ENCODE measurements at regions not wholly inside any gene's neighbourhood (a gene's known extent, or its start where the extent isn't known, plus 50 kb on each side); places are given as distances from the start of the nearest gene placed in this dataset.

DNA sequence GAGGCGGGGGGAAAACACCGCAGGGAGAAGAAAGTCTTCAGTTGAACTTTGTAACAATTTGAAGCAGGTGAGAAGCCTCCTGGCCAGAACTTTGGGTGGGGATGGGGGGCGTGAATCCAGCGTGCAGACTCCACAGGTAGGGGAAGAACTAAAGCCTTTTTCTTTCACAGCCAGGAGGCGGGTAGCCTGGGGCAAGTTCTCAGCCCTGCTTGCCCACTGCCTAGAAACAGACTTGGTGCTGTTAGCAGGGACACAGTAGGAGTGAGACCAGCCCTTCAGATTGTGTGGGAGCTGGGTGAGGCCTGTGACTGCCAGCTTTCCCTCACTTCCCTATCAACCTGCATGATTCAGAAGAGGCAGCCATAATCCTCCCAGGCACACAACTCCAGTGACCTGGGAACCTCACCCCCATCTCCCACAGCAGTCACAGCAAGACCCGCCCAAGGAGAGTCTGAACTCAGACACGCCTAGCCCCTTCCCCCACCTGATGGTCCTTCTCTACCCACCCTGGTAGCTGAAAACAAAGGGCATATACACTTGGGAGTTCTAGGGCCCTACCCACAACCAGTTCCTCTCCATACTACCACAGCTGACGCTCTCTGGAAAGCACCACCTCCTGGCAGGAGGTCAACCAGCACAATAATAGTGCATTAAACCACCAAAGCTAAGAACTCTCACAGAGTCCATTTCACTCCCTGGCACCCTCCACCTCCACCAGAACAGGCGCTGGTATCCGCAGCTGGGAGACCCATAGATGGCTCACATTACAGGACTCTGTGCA lies 83.5 kb upstream of the CDC42BPA start:
- intact Hi-C loops (cut with DNase I; ENCODE audit: low total_unique reads), result no loop called here
- Histone ChIP-seq H3K36me3 (no peaks in the 10 kb centered on the region), H3K4me1 (no peaks in the 10 kb centered on the region), H3K27me3 (no peaks in the 10 kb centered on the region), H3K4me3 (no peak overlapping the region), H3K9me3 (no peaks in the 10 kb centered on the region), H3K27ac (no peak overlapping the region)
- TF ChIP-seq EP300 (IDR thresholded peaks at IDR 0.05), result no peak
- no peak for TF ChIP-seq POLR2A (IDR thresholded peaks at IDR 0.05)
- no peak for TF ChIP-seq POLR2AphosphoS5 (IDR thresholded peaks at IDR 0.05)
- TF ChIP-seq, protein P1, sequence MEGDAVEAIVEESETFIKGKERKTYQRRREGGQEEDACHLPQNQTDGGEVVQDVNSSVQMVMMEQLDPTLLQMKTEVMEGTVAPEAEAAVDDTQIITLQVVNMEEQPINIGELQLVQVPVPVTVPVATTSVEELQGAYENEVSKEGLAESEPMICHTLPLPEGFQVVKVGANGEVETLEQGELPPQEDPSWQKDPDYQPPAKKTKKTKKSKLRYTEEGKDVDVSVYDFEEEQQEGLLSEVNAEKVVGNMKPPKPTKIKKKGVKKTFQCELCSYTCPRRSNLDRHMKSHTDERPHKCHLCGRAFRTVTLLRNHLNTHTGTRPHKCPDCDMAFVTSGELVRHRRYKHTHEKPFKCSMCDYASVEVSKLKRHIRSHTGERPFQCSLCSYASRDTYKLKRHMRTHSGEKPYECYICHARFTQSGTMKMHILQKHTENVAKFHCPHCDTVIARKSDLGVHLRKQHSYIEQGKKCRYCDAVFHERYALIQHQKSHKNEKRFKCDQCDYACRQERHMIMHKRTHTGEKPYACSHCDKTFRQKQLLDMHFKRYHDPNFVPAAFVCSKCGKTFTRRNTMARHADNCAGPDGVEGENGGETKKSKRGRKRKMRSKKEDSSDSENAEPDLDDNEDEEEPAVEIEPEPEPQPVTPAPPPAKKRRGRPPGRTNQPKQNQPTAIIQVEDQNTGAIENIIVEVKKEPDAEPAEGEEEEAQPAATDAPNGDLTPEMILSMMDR (IDR thresholded peaks at IDR 0.05), result no peak
- 89 to 97% (median 92%) methylated on average over 10 of the region's 10 CpGs for WGBS, 5 donors
- DNase-seq, result no peak

DNA sequence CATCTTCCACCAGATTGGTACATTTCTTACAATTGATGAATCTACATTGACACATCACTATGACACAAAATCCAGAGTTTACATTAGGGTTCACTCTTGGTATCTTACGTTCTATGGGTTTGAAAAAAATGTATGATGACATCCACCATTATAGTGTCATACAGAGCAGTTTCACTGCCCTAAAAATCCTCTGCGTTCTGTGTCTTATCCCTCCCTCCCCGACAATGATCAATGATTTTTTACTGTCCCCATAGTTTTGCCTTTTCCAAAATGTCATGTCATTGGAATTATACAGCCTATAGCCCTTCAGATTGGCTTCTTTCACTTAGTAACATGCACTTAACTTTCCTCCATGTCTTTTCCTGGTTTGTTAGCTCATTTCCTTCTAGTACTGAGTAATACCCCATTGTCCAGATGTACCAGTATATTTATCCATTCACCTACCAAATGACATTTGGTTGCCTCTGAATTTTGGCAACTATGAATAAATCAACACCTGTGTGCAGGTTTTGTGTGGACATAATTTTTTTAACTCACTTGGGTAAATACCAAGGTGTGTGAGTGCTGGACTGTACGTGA lies 80.9 kb upstream of the CDC42BPA start:
- Histone ChIP-seq H3K4me1 (no peaks in the 10 kb centered on the region), H3K27ac (no peak overlapping the region), H3K27me3 (no peaks in the 10 kb centered on the region), H3K4me3 (no peak overlapping the region), H3K9me3 (no peaks in the 10 kb centered on the region), H3K36me3 (no peaks in the 10 kb centered on the region)
- 74 to 81% (median 78%) methylated on average over 4 of the region's 4 CpGs for WGBS, 5 donors
- no peak for TF ChIP-seq POLR2AphosphoS5 (IDR thresholded peaks at IDR 0.05)
- TF ChIP-seq EP300 (IDR thresholded peaks at IDR 0.05), result no peak
- TF ChIP-seq POLR2A (IDR thresholded peaks at IDR 0.05), result no peak
- TF ChIP-seq, protein P1 (IDR thresholded peaks at IDR 0.05), result no peak
- no peak for DNase-seq
- intact Hi-C loops (cut with DNase I; ENCODE audit: low total_unique reads), result no loop called here

DNA sequence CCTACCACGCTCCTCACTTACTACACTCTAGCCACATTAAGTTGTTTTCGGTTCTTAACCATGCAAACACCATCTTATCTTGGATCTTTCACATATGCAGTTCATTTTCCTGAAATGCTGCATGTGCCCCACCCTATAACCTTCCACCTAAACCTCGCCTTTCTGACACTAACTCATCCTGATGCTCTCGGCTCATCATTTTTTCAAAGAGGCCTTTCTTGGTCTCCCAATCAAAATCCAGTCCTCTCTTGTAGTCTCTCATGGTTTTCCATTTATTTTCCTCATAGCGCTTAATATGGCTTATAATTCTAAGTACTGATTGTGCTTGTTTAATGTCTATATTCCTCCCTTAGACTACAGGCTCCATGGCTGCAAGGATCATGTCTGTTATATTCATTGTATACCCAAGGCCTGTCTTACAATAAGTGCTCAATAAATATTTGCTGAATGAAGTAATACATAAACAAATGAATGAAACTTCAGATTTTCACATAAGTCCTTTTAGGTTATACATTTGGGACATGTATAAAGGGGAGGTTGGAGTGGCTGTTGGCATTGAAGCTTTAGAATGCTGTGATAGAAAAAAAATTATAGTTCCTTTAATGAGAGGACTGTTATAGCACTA lies 79.2 kb upstream of the CDC42BPA start:
- no peaks in the 10 kb centered on the region for H3K27me3 ChIP-seq
- 86 to 89% (median 87%) methylated on average over 5 of the region's 5 CpGs for WGBS, 5 donors
- H3K36me3 ChIP-seq, result no peaks in the 10 kb centered on the region
- H3K4me3 ChIP-seq, result no peak overlapping the region
- H3K4me1 ChIP-seq, result peaks cover 0 to under 1% (median 0%) of the 10 kb centered on the region in 4 donors
- intact Hi-C loops (cut with DNase I; ENCODE audit: low total_unique reads), result no loop called here
- no peak overlapping the region for H3K27ac ChIP-seq
- no peak for DNase-seq
- H3K9me3 ChIP-seq, result no peaks in the 10 kb centered on the region
- TF ChIP-seq POLR2A (IDR thresholded peaks at IDR 0.05), result no peak
- TF ChIP-seq, protein P1 (IDR thresholded peaks at IDR 0.05), result no peak
- TF ChIP-seq POLR2AphosphoS5 (IDR thresholded peaks at IDR 0.05), result no peak
- no peak for TF ChIP-seq EP300 (IDR thresholded peaks at IDR 0.05)

DNA sequence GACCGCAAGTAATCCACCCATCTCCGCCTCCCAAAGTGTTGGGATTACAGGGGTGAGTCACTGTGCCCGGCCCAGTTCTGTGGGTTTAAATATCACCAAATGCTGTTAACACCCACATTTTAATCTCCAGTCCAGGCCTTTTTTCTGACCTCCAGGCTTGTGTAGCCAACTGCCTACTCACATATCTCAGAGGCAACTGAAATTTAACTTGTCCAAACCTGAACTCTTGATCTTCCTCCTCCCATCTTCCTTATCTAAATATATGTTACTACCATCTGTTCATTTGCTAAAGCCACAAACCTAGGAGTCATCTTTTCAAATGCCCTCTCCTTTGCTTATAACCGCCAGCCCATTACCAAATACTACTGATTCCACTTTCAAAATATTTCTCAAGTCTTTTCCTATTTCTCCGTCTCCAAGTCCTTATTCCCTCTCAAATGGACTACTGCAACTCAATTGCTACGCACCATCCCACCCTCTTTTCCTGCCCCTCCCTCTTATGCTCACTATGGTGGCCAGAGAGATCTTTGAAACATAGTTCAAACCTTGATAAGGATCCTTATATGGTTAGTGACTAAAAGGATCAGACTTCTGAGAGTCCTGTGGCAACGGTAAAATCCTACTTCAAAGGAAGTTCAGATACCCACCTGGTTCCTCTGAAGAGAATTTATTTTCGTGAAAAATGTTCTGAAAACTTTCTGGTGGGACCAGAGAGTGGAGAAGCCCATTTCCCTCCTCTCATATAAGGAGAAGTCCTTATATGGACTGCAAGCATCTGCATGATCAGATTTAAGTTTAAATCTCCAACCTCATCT lies 78.5 kb upstream of the CDC42BPA start:
- Histone ChIP-seq H3K9me3 (no peaks in the 10 kb centered on the region), H3K27me3 (no peaks in the 10 kb centered on the region), H3K4me3 (no peak overlapping the region), H3K36me3 (no peaks in the 10 kb centered on the region), H3K27ac (no peak overlapping the region), H3K4me1 (peaks cover 0 to 8% (median 2%) of the 10 kb centered on the region in 4 donors)
- intact Hi-C loops (cut with DNase I; ENCODE audit: low total_unique reads), result no loop called here
- no peak for DNase-seq
- TF ChIP-seq, protein P1 (IDR thresholded peaks at IDR 0.05), result no peak
- no peak for TF ChIP-seq POLR2A (IDR thresholded peaks at IDR 0.05)
- TF ChIP-seq POLR2AphosphoS5 (IDR thresholded peaks at IDR 0.05), result no peak
- no peak for TF ChIP-seq EP300 (IDR thresholded peaks at IDR 0.05)
- 67 to 76% (median 68%) methylated on average over 8 of the region's 8 CpGs for WGBS, 5 donors

Measured in stomach (tissue), 8 donors.